ENCODE measurements at regions not wholly inside any gene's neighbourhood (a gene's known extent, or its start where the extent isn't known, plus 50 kb on each side); places are given as distances from the start of the nearest gene placed in this dataset.

- no peak overlapping the region for H3K4me3 Mint-ChIP-seq (ENCODE audit: unreplicated experiment)
- no peaks in the 10 kb centered on the region for H3K27me3 Mint-ChIP-seq (ENCODE audit: unreplicated experiment)
- no peak overlapping the region for H3K27ac Mint-ChIP-seq (ENCODE audit: unreplicated experiment)
- TF ChIP-seq CTCF (IDR thresholded peaks at IDR 0.05), result no peak
- H3K9me3 Mint-ChIP-seq (ENCODE audit: unreplicated experiment), result no peaks in the 10 kb centered on the region
- DNase-seq (ENCODE audit: extremely low spot score, unreplicated experiment), result no peak
- H3K36me3 Mint-ChIP-seq (ENCODE audit: unreplicated experiment), result no peaks in the 10 kb centered on the region
- H3K4me1 Mint-ChIP-seq (ENCODE audit: unreplicated experiment), result no peaks in the 10 kb centered on the region
Observed at GRCh38 chr11:109480251-109480650, 58.3 kb downstream of the C11orf87 start.

GRCh38 chr11:109486129-109486528, 64.1 kb downstream of the C11orf87 start:
- DNase-seq (ENCODE audit: extremely low spot score, unreplicated experiment), result no peak
- Mint-ChIP-seq H3K9me3 (ENCODE audit: unreplicated experiment) (no peaks in the 10 kb centered on the region), H3K27me3 (ENCODE audit: unreplicated experiment) (peaks cover 8% of the 10 kb centered on the region), H3K4me3 (ENCODE audit: unreplicated experiment) (no peak overlapping the region), H3K27ac (ENCODE audit: unreplicated experiment) (no peak overlapping the region), H3K4me1 (ENCODE audit: unreplicated experiment) (no peaks in the 10 kb centered on the region), H3K36me3 (ENCODE audit: unreplicated experiment) (no peaks in the 10 kb centered on the region)
- TF ChIP-seq CTCF (IDR thresholded peaks at IDR 0.05), result no peak

- Mint-ChIP-seq H3K36me3 (ENCODE audit: unreplicated experiment) (no peaks in the 10 kb centered on the region), H3K27ac (ENCODE audit: unreplicated experiment) (no peak overlapping the region), H3K4me1 (ENCODE audit: unreplicated experiment) (peaks cover 4% of the 10 kb centered on the region), H3K4me3 (ENCODE audit: unreplicated experiment) (no peak overlapping the region), H3K27me3 (ENCODE audit: unreplicated experiment) (peaks cover 8% of the 10 kb centered on the region), H3K9me3 (ENCODE audit: unreplicated experiment) (no peaks in the 10 kb centered on the region)
- no peak for DNase-seq (ENCODE audit: extremely low spot score, unreplicated experiment)
- TF ChIP-seq CTCF (IDR thresholded peaks at IDR 0.05), result no peak
Observed at GRCh38 chr11:109490953-109491635, 69.1 kb downstream of the C11orf87 start.

DNA sequence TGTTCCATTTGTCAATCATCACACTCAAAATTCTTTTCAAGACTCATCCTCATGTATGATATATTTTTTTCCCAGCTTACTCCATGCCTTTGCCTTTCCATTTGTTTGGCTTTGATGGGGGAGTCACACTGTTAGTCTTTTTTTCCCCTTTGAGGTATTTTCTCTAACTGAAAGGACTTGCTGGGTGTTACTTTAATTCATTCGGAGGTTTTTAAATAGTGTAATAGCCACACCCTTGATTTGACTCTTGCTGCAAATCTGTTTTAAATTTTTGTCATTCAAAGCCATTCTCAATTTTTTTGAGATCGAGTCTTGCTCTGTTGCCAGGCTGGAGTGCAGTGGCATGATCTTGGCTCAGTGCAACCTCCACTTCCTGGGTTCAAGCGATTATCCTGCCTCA, 84.1 kb downstream of the C11orf87 start:
- TF ChIP-seq CTCF (IDR thresholded peaks at IDR 0.05), result no peak
- Mint-ChIP-seq H3K4me3 (ENCODE audit: unreplicated experiment) (no peak overlapping the region), H3K27ac (ENCODE audit: unreplicated experiment) (no peak overlapping the region), H3K27me3 (ENCODE audit: unreplicated experiment) (no peaks in the 10 kb centered on the region), H3K4me1 (ENCODE audit: unreplicated experiment) (peaks cover 21% of the 10 kb centered on the region), H3K36me3 (ENCODE audit: unreplicated experiment) (no peaks in the 10 kb centered on the region), H3K9me3 (ENCODE audit: unreplicated experiment) (peaks cover 1% of the 10 kb centered on the region)
- DNase-seq (ENCODE audit: extremely low spot score, unreplicated experiment), result no peak

GRCh38 chr11:109507331-109507730, 85.3 kb downstream of the C11orf87 start:
- Mint-ChIP-seq H3K27ac (ENCODE audit: unreplicated experiment) (no peak overlapping the region), H3K4me3 (ENCODE audit: unreplicated experiment) (no peak overlapping the region), H3K36me3 (ENCODE audit: unreplicated experiment) (no peaks in the 10 kb centered on the region), H3K9me3 (ENCODE audit: unreplicated experiment) (peaks cover 3% of the 10 kb centered on the region), H3K4me1 (ENCODE audit: unreplicated experiment) (peaks cover 21% of the 10 kb centered on the region), H3K27me3 (ENCODE audit: unreplicated experiment) (no peaks in the 10 kb centered on the region)
- no peak for DNase-seq (ENCODE audit: extremely low spot score, unreplicated experiment)
- TF ChIP-seq CTCF (IDR thresholded peaks at IDR 0.05), result no peak

All from osteocyte (in vitro differentiated cells).